ENCODE measurements at regions not wholly inside any gene's neighbourhood (a gene's known extent, or its start where the extent isn't known, plus 50 kb on each side); places are given as distances from the start of the nearest gene placed in this dataset.

DNA sequence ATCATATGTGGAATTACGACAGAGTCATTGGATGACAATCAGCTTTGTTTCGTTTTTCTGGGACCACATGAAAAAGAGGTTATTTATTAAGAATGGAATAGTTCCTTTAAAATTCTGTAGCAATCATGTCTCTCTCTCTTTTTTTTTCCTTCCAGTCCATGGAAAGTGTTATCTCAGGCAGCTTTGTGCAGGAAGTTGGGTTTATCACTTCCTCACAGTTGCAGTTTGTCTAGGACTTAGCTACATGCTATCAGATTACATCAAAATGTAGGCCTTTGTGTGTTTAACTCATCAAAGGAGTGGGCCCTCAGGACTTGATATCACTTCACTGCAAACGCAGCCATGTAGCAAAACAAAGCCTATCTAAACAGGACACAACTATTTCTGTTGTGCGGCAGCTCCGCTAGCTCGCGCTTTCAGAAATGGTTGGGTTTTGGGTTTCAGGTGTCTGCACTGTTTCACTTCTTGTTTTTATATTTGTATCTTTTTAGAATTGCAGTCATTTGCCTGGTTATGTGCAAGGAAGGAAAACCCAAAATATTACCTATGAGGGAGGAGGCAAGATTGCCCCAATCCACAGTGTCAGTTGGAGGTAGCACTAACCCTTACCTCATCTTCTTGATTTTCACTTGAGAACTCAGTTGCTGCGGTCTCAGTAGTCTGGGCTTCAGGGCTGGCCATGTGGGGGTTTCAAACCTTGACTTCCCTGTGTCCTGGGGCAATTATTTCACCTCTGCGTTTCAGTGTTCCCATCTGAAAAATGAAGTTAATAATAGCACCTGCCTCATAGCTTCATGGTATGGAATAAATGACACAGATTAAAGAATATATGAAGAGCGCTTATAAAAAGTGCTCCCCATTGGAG, 66.7 kb downstream of the HHEX start (continued):
- TF ChIP-seq E2F5 (CRISPR knock-in tag; IDR thresholded peaks at IDR 0.05) (no peak), HDAC6 (IDR thresholded peaks at IDR 0.05; ENCODE audit: low read depth, low read length) (no peak), SUPT5H (IDR thresholded peaks at IDR 0.05) (no peak), MTA1 (IDR thresholded peaks at IDR 0.05; ENCODE audit: borderline replicate concordance) (peak; percentile 78), ETS1 (conservative IDR thresholded peaks at IDR 0.05; ENCODE audit: control insufficient read depth, low read depth, low read length) (0 out of 2 replicates have a peak, but pooled peaks have one; percentile 38), SMARCE1 (IDR thresholded peaks at IDR 0.05) (peak; percentile 99), E2F8 (IDR thresholded peaks at IDR 0.05; ENCODE audit: low read depth, partially characterized antibody) (peak; percentile 56), SNAPC5 (CRISPR knock-in tag; IDR thresholded peaks at IDR 0.05) (no peak), HMBOX1 (IDR thresholded peaks at IDR 0.05) (peak; percentile 79), PHB2 (IDR thresholded peaks at IDR 0.05; ENCODE audit: low read depth) (peak; percentile 99), ZNF766 (CRISPR knock-in tag; conservative IDR thresholded peaks at IDR 0.05) (peak; percentile 95), PCBP1 (IDR thresholded peaks at IDR 0.05; ENCODE audit: low read depth, low read length, poor library complexity, severe bottlenecking) (no peak)
- TF ChIP-seq, protein P1, sequence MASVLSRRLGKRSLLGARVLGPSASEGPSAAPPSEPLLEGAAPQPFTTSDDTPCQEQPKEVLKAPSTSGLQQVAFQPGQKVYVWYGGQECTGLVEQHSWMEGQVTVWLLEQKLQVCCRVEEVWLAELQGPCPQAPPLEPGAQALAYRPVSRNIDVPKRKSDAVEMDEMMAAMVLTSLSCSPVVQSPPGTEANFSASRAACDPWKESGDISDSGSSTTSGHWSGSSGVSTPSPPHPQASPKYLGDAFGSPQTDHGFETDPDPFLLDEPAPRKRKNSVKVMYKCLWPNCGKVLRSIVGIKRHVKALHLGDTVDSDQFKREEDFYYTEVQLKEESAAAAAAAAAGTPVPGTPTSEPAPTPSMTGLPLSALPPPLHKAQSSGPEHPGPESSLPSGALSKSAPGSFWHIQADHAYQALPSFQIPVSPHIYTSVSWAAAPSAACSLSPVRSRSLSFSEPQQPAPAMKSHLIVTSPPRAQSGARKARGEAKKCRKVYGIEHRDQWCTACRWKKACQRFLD (CRISPR knock-in tag; IDR thresholded peaks at IDR 0.05), result peak; percentile 68; the same call in 1 of the 2 replicates
- TF ChIP-seq, protein P2, sequence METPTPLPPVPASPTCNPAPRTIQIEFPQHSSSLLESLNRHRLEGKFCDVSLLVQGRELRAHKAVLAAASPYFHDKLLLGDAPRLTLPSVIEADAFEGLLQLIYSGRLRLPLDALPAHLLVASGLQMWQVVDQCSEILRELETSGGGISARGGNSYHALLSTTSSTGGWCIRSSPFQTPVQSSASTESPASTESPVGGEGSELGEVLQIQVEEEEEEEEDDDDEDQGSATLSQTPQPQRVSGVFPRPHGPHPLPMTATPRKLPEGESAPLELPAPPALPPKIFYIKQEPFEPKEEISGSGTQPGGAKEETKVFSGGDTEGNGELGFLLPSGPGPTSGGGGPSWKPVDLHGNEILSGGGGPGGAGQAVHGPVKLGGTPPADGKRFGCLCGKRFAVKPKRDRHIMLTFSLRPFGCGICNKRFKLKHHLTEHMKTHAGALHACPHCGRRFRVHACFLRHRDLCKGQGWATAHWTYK (CRISPR knock-in tag; IDR thresholded peaks at IDR 0.05), result peak; percentile 72; the same call in 1 of the 2 replicates
- TF ChIP-seq, protein P3, sequence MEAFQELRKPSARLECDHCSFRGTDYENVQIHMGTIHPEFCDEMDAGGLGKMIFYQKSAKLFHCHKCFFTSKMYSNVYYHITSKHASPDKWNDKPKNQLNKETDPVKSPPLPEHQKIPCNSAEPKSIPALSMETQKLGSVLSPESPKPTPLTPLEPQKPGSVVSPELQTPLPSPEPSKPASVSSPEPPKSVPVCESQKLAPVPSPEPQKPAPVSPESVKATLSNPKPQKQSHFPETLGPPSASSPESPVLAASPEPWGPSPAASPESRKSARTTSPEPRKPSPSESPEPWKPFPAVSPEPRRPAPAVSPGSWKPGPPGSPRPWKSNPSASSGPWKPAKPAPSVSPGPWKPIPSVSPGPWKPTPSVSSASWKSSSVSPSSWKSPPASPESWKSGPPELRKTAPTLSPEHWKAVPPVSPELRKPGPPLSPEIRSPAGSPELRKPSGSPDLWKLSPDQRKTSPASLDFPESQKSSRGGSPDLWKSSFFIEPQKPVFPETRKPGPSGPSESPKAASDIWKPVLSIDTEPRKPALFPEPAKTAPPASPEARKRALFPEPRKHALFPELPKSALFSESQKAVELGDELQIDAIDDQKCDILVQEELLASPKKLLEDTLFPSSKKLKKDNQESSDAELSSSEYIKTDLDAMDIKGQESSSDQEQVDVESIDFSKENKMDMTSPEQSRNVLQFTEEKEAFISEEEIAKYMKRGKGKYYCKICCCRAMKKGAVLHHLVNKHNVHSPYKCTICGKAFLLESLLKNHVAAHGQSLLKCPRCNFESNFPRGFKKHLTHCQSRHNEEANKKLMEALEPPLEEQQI (IDR thresholded peaks at IDR 0.05), result peak; percentile 95

Data from K562 (cell line).